T-helper 1 cell (primary cell): ENCODE measurements at regions not wholly inside any gene's neighbourhood (a gene's known extent, or its start where the extent isn't known, plus 50 kb on each side); places are given as distances from the start of the nearest gene placed in this dataset.
"Not testable (repeated sequence)": the region's sequence is repeated elsewhere in the genome, so short reads cannot be mapped to it uniquely, and the experiment has no call there.

Experiments
- DNase-seq, 5 donors: peaks; one replicate each; pipeline ENCODE4 v3.0.0-alpha.2; 2012 to 2020

GRCh38 chr7:79952399-79952798 lies 182.2 kb upstream of the GNAI1 start:
- DNase-seq = no peak

- DNase-seq = no peak
These were observed 183.2 kb upstream of the GNAI1 start for GRCh38 chr7:79951415-79951814.

GRCh38 chr7:79949778-79950177 lies 184.9 kb upstream of the GNAI1 start:
- DNase-seq = no peak

GRCh38 chr7:79936281-79936983 lies 198.2 kb upstream of the GNAI1 start:
- no peak for DNase-seq

GRCh38 chr7:79934727-79935126 lies 199.9 kb upstream of the GNAI1 start:
- DNase-seq = no peak

GRCh38 chr7:79933144-79933543 lies 201.5 kb upstream of the GNAI1 start:
- no peak for DNase-seq

- DNase-seq = no peak
These were observed 204.0 kb upstream of the GNAI1 start for GRCh38 chr7:79930604-79931003.

- no peak for DNase-seq
These were observed 207.5 kb upstream of the GNAI1 start for GRCh38 chr7:79927116-79927515.

- DNase-seq = no peak
These were observed 210.7 kb upstream of the GNAI1 start for GRCh38 chr7:79923953-79924352.

GRCh38 chr7:79922894-79923293 lies 211.7 kb upstream of the GNAI1 start:
- DNase-seq = no peak

- no peak for DNase-seq
These were observed 212.7 kb upstream of the GNAI1 start for GRCh38 chr7:79921976-79922375.

- not testable (repeated sequence) for DNase-seq
These were observed 216.0 kb upstream of the GNAI1 start for GRCh38 chr7:79918632-79919031.

GRCh38 chr7:79915346-79915745 lies 219.3 kb upstream of the GNAI1 start:
- DNase-seq = not testable (repeated sequence)

GRCh38 chr7:79912213-79912633 lies 222.4 kb upstream of the GNAI1 start:
- no peak for DNase-seq

- no peak for DNase-seq
These were observed 223.2 kb upstream of the GNAI1 start for GRCh38 chr7:79911420-79911819.

- DNase-seq = no peak
These were observed 225.5 kb upstream of the GNAI1 start for GRCh38 chr7:79909176-79909575.

GRCh38 chr7:79897166-79897565 lies 237.5 kb upstream of the GNAI1 start:
- DNase-seq = no peak

GRCh38 chr7:79893991-79894390 lies 240.6 kb upstream of the GNAI1 start:
- DNase-seq = no peak

GRCh38 chr7:79882922-79883321 lies 251.7 kb upstream of the GNAI1 start:
- no peak for DNase-seq

GRCh38 chr7:79880312-79880711 lies 254.3 kb upstream of the GNAI1 start:
- DNase-seq = no peak

GRCh38 chr7:79877874-79878465 lies 256.7 kb upstream of the GNAI1 start:
- no peak for DNase-seq

- DNase-seq = no peak
These were observed 257.8 kb upstream of the GNAI1 start for GRCh38 chr7:79876848-79877252.

- no peak for DNase-seq
These were observed 259.8 kb upstream of the GNAI1 start for GRCh38 chr7:79874797-79875196.

GRCh38 chr7:79872176-79872575 lies 262.5 kb upstream of the GNAI1 start:
- DNase-seq = no peak

- no peak for DNase-seq
These were observed 266.6 kb upstream of the GNAI1 start for GRCh38 chr7:79868010-79868409.
